K562 (cell line): ENCODE measurements at regions not wholly inside any gene's neighbourhood (a gene's known extent, or its start where the extent isn't known, plus 50 kb on each side); places are given as distances from the start of the nearest gene placed in this dataset.

Experiments
- EP300 ChIP-seq: IDR thresholded peaks from 2 replicates; pipeline ENCODE4 v1.6.1; 2012; ENCODE audit warnings: low read length, improper control_type of control experiment
- HIVEP1 ChIP-seq: fragments of 250-450 bp; sonication (Bioruptor Pico); IDR thresholded peaks from 2 replicates; pipeline ENCODE4 v1.4.0; 2020; ENCODE audit warnings: mild to moderate bottlenecking
- RCOR1 ChIP-seq, 2 experiments: IDR thresholded peaks; 2 replicates each; pipeline ENCODE4 v1.6.1; 2012; ENCODE audit warnings: low read depth in 2 of 2, low read length in 2 of 2, borderline replicate concordance in 1 of 2, improper control_type of control experiment in 1 of 2
- TCF7 ChIP-seq: sonication (generic); IDR thresholded peaks from 2 replicates; pipeline ENCODE4 v1.6.1; 2016; ENCODE audit warnings: antibody characterized with exemption, borderline replicate concordance
- YBX1 ChIP-seq: fragments of 450-650 bp; IDR thresholded peaks from 2 replicates; pipeline ENCODE4 v1.7.1; 2016; ENCODE audit warnings: mild to moderate bottlenecking
- ZNF232 ChIP-seq: sonication (generic); formaldehyde crosslinking; IDR thresholded peaks from 2 replicates; pipeline ENCODE4 v1.8.0; 2022; ENCODE audit warnings: mild to moderate bottlenecking, missing genetic modification reagents
- ZNF696 ChIP-seq: fragments of 250-450 bp; sonication (Bioruptor Pico); conservative IDR thresholded peaks from 2 replicates; pipeline ENCODE4 v1.4.0; 2020; ENCODE audit warnings: mild to moderate bottlenecking, moderate library complexity
- TF ChIP-seq, protein P1 (sequence below): sonication (generic); formaldehyde crosslinking; IDR thresholded peaks from 2 replicates; pipeline ENCODE4 v1.5.0; 2020; ENCODE audit warnings: missing genetic modification reagents

DNA sequence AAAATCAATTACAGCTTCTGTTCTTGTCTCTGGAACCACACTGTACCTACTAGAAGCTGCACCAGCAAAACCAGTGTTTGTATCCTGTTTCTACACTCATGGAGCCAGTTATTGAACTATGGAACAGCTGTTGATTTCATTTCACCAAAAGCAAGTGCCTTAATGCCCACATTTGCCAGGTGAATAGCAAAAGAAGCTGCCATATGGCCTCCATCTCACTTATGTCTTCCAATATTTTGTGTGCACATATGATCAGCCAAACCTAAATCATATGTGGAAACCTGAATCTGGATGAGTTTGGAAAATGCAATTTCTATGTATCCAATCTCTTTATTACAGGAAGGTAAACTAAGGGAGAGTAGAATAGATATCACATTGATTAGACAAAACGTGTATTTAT is 415.8 kb upstream of the GRID2 start:
- TF ChIP-seq, protein P1, sequence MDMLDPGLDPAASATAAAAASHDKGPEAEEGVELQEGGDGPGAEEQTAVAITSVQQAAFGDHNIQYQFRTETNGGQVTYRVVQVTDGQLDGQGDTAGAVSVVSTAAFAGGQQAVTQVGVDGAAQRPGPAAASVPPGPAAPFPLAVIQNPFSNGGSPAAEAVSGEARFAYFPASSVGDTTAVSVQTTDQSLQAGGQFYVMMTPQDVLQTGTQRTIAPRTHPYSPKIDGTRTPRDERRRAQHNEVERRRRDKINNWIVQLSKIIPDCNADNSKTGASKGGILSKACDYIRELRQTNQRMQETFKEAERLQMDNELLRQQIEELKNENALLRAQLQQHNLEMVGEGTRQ (CRISPR knock-in tag): no peak
- TF ChIP-seq EP300 (no peak), TCF7 (no peak), ZNF232 (no peak), RCOR1 (IDR thresholded peaks at IDR 0.05; ENCODE audit: borderline replicate concordance in 1 of 2, low read depth in 2 of 2, low read length in 2 of 2) (no peak), YBX1 (no peak), HIVEP1 (no peak), ZNF696 (CRISPR knock-in tag) (no peak)
